ENCODE measurements at regions not wholly inside any gene's neighbourhood (a gene's known extent, or its start where the extent isn't known, plus 50 kb on each side); places are given as distances from the start of the nearest gene placed in this dataset.
"Not testable (repeated sequence)": the region's sequence is repeated elsewhere in the genome, so short reads cannot be mapped to it uniquely, and the experiment has no call there.

DNA sequence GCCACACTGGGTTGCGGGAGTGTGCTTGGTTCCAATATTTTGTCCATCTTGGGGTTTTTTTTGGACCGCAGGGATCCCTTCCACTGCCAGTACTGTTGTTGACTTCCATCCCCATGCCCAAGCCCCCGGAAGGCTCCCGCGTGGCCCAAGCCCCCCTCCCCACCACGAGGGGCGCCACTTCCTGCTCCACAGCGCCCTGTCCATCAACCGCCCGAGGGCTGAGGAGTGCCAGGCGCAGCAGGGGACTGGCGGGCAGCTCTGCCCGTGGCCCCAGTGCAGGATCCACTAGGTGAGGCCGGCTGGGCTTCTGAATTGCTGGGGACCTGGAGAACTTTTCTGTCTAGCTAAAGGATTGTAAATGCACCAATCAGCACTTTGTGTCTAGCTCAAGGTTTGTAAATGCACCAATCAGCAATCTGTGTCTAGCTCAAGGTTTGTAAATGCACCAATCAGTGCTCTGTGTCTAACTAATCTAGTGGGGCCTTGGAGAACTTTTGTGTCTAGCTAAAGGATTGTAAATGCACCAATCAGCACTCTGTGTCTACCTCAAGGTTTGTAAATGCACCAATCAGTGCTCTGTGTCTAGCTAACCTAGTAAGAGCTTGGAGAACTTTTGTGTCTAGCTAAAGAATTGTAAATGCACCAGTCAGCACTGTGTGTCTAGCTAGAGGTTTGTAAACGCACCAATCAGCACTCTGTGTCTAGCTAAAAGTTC lies 281.3 kb upstream of the CHAC2 start:
- not testable (repeated sequence) for H3K14ac ChIP-seq (ENCODE audit: low read length); H3K23ac ChIP-seq (ENCODE audit: low read length); H3K4me1 ChIP-seq (ENCODE audit: control insufficient read depth in 1 of 2, insufficient read depth in 2 of 2, low read length in 2 of 2); DNase-seq; H2BK12ac ChIP-seq (ENCODE audit: low read length); H2BK5ac ChIP-seq (ENCODE audit: low read depth, low read length, poor library complexity); H4K91ac ChIP-seq (ENCODE audit: low read depth, low read length); H3K27me3 ChIP-seq (ENCODE audit: insufficient read depth, low read length); H4K8ac ChIP-seq (ENCODE audit: low read depth, low read length); H3K36me3 ChIP-seq (ENCODE audit: control insufficient read depth in 1 of 2, insufficient read depth in 2 of 2, low read length in 2 of 2); H2BK120ac ChIP-seq (ENCODE audit: insufficient read depth, low read length, poor library complexity); H3K79me2 ChIP-seq (ENCODE audit: control insufficient read depth, insufficient read depth, low read length, poor library complexity); H2AK5ac ChIP-seq (ENCODE audit: low read length); H3K4ac ChIP-seq (ENCODE audit: low read depth, low read length); H3K27ac ChIP-seq (ENCODE audit: low read depth, low read length); H4K12ac ChIP-seq (ENCODE audit: low read depth, low read length); H3K79me1 ChIP-seq (ENCODE audit: low read length); H3K4me2 ChIP-seq (ENCODE audit: low read length); H3K18ac ChIP-seq (ENCODE audit: low read length); H3K9me3 ChIP-seq (ENCODE audit: insufficient read depth, low read depth, low read length); H3K9ac ChIP-seq (ENCODE audit: low read length); H2AFZ ChIP-seq (ENCODE audit: insufficient read depth, low read length, poor library complexity); H3K4me3 ChIP-seq (ENCODE audit: low read depth, low read length)
- no CpG with 5 or more reads among the region's 15 CpGs for WGBS (ENCODE audit: extremely low coverage, insufficient coverage, insufficient read length)

DNA sequence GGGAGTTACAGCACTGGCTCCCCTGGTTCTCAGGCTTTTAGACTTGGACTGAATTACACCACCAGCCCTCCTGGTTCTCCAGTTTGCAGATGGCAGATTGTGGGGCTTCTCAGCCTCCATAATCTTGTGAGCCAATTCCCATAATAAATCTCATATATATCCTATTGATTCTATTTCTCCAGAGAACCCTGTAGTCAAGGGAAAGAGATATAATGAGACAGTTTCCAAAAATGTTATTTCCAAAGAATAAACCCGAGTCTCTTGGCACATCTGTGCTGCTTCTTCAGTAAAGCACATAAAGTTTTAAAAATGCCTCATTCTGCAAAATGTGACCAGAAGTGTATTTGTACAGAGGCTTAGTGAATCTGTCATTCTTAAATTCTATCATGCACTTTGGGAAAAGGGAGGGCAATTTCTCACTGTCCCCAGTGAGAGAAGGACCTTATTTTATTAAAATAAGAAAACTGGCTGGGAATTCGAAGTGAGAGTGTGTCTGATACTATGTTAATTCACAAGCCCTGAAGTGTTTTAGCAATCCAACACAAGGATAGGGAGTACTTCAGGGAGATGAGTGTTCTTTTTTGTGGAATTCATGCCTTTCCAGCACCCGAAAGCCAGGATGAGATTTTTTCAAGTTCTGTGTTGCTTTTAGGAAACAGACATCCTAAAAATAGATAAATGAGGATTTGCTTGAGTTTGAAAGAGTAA lies 282.4 kb upstream of the CHAC2 start:
- H2AFZ ChIP-seq (ENCODE audit: insufficient read depth, low read length, poor library complexity), result no peak overlapping the region
- WGBS (ENCODE audit: extremely low coverage, insufficient coverage, insufficient read length), result no CpG with 5 or more reads among the region's 3 CpGs
- H2BK120ac ChIP-seq (ENCODE audit: insufficient read depth, low read length, poor library complexity), result no peak overlapping the region
- no peak overlapping the region for H3K18ac ChIP-seq (ENCODE audit: low read length)
- no peak overlapping the region for H2AK5ac ChIP-seq (ENCODE audit: low read length)
- H3K9ac ChIP-seq (ENCODE audit: low read length), result no peak overlapping the region
- no peak overlapping the region for H3K4me2 ChIP-seq (ENCODE audit: low read length)
- H3K79me1 ChIP-seq (ENCODE audit: low read length), result no peaks in the 10 kb centered on the region
- no peak overlapping the region for H3K4me3 ChIP-seq (ENCODE audit: low read depth, low read length)
- no peak overlapping the region for H3K23ac ChIP-seq (ENCODE audit: low read length)
- H3K4ac ChIP-seq (ENCODE audit: low read depth, low read length), result no peak overlapping the region
- no peak overlapping the region for H4K12ac ChIP-seq (ENCODE audit: low read depth, low read length)
- no peak overlapping the region for H2BK12ac ChIP-seq (ENCODE audit: low read length)
- no peaks in the 10 kb centered on the region for H3K27me3 ChIP-seq (ENCODE audit: insufficient read depth, low read length)
- no peak overlapping the region for H2BK5ac ChIP-seq (ENCODE audit: low read depth, low read length, poor library complexity)
- no peak overlapping the region for H3K27ac ChIP-seq (ENCODE audit: low read depth, low read length)
- no peak overlapping the region for H4K91ac ChIP-seq (ENCODE audit: low read depth, low read length)
- no peaks in the 10 kb centered on the region for H3K9me3 ChIP-seq (ENCODE audit: insufficient read depth, low read depth, low read length)
- DNase-seq, result no peak
- no peak overlapping the region for H3K14ac ChIP-seq (ENCODE audit: low read length)
- H3K4me1 ChIP-seq (ENCODE audit: control insufficient read depth in 1 of 2, insufficient read depth in 2 of 2, low read length in 2 of 2), result no peaks in the 10 kb centered on the region
- H3K79me2 ChIP-seq (ENCODE audit: control insufficient read depth, insufficient read depth, low read length, poor library complexity), result no peaks in the 10 kb centered on the region
- H3K36me3 ChIP-seq (ENCODE audit: control insufficient read depth in 1 of 2, insufficient read depth in 2 of 2, low read length in 2 of 2), result no peaks in the 10 kb centered on the region
- H4K8ac ChIP-seq (ENCODE audit: low read depth, low read length), result no peak overlapping the region

DNA sequence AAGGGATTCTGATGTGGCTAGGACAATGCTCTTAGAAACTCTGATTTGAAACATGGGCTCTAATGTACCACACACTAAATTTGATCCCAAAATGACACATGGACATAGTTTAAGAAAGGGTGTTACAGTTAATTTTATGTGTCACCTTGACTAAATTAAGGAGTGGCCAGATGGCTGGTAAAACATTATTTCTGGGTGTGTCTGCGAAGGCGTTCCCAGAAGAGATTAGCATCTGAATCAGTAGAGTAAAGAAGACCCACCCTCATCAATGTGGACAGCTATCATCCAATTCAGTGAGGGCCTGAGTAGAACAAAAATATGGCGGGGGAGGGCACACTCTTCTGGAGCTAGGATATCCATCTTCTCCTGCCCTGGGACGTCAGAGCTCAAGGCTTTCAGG lies 283.1 kb upstream of the CHAC2 start:
- H3K14ac ChIP-seq (ENCODE audit: low read length), result no peak overlapping the region
- H3K79me1 ChIP-seq (ENCODE audit: low read length), result no peaks in the 10 kb centered on the region
- H3K4me2 ChIP-seq (ENCODE audit: low read length), result no peak overlapping the region
- no peak for DNase-seq
- no peak overlapping the region for H3K18ac ChIP-seq (ENCODE audit: low read length)
- H4K91ac ChIP-seq (ENCODE audit: low read depth, low read length), result no peak overlapping the region
- H3K23ac ChIP-seq (ENCODE audit: low read length), result no peak overlapping the region
- H2AFZ ChIP-seq (ENCODE audit: insufficient read depth, low read length, poor library complexity), result no peak overlapping the region
- no peaks in the 10 kb centered on the region for H3K9me3 ChIP-seq (ENCODE audit: insufficient read depth, low read depth, low read length)
- no peak overlapping the region for H2AK5ac ChIP-seq (ENCODE audit: low read length)
- no peaks in the 10 kb centered on the region for H3K79me2 ChIP-seq (ENCODE audit: control insufficient read depth, insufficient read depth, low read length, poor library complexity)
- H2BK12ac ChIP-seq (ENCODE audit: low read length), result no peak overlapping the region
- H3K9ac ChIP-seq (ENCODE audit: low read length), result no peak overlapping the region
- no CpG with 5 or more reads among the region's 4 CpGs for WGBS (ENCODE audit: extremely low coverage, insufficient coverage, insufficient read length)
- no peaks in the 10 kb centered on the region for H3K36me3 ChIP-seq (ENCODE audit: control insufficient read depth in 1 of 2, insufficient read depth in 2 of 2, low read length in 2 of 2)
- H2BK120ac ChIP-seq (ENCODE audit: insufficient read depth, low read length, poor library complexity), result no peak overlapping the region
- no peak overlapping the region for H4K8ac ChIP-seq (ENCODE audit: low read depth, low read length)
- H4K12ac ChIP-seq (ENCODE audit: low read depth, low read length), result no peak overlapping the region
- H2BK5ac ChIP-seq (ENCODE audit: low read depth, low read length, poor library complexity), result no peak overlapping the region
- no peaks in the 10 kb centered on the region for H3K27me3 ChIP-seq (ENCODE audit: insufficient read depth, low read length)
- no peak overlapping the region for H3K4ac ChIP-seq (ENCODE audit: low read depth, low read length)
- H3K4me3 ChIP-seq (ENCODE audit: low read depth, low read length), result no peak overlapping the region
- H3K27ac ChIP-seq (ENCODE audit: low read depth, low read length), result no peak overlapping the region
- H3K4me1 ChIP-seq (ENCODE audit: control insufficient read depth in 1 of 2, insufficient read depth in 2 of 2, low read length in 2 of 2), result no peaks in the 10 kb centered on the region

DNA sequence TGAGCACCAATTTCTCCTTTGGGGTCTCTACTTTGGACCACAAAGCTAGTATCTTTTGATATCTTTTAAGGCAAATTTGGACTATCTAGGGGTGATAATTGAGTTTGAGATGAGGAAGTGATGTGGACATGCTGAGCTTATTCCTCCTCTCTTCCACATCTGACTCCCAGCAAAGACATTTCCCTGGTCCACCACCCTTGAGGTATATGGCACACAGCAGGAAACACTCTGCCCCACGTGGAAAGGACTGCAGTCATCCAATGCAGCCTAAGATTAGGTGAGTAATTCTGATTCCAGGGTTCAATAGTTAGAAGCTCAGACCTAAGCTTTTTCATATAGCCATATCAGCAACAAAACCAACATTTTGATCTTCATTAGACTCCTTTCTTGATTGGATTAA lies 290.1 kb upstream of the CHAC2 start:
- no peak overlapping the region for H2BK5ac ChIP-seq (ENCODE audit: low read depth, low read length, poor library complexity)
- H3K4me3 ChIP-seq (ENCODE audit: low read depth, low read length), result no peak overlapping the region
- WGBS (ENCODE audit: extremely low coverage, insufficient coverage, insufficient read length), result no CpG with 5 or more reads among the region's 1 CpG
- H3K4me2 ChIP-seq (ENCODE audit: low read length), result no peak overlapping the region
- H3K27ac ChIP-seq (ENCODE audit: low read depth, low read length), result no peak overlapping the region
- no peaks in the 10 kb centered on the region for H3K27me3 ChIP-seq (ENCODE audit: insufficient read depth, low read length)
- no peaks in the 10 kb centered on the region for H3K4me1 ChIP-seq (ENCODE audit: control insufficient read depth in 1 of 2, insufficient read depth in 2 of 2, low read length in 2 of 2)
- no peak overlapping the region for H3K18ac ChIP-seq (ENCODE audit: low read length)
- H3K9ac ChIP-seq (ENCODE audit: low read length), result no peak overlapping the region
- no peaks in the 10 kb centered on the region for H3K79me1 ChIP-seq (ENCODE audit: low read length)
- no peak overlapping the region for H3K23ac ChIP-seq (ENCODE audit: low read length)
- H3K4ac ChIP-seq (ENCODE audit: low read depth, low read length), result no peak overlapping the region
- H2BK120ac ChIP-seq (ENCODE audit: insufficient read depth, low read length, poor library complexity), result no peak overlapping the region
- DNase-seq, result no peak
- no peak overlapping the region for H3K14ac ChIP-seq (ENCODE audit: low read length)
- no peak overlapping the region for H2AK5ac ChIP-seq (ENCODE audit: low read length)
- no peak overlapping the region for H4K12ac ChIP-seq (ENCODE audit: low read depth, low read length)
- H3K36me3 ChIP-seq (ENCODE audit: control insufficient read depth in 1 of 2, insufficient read depth in 2 of 2, low read length in 2 of 2), result no peaks in the 10 kb centered on the region
- H2BK12ac ChIP-seq (ENCODE audit: low read length), result no peak overlapping the region
- H4K8ac ChIP-seq (ENCODE audit: low read depth, low read length), result no peak overlapping the region
- H4K91ac ChIP-seq (ENCODE audit: low read depth, low read length), result no peak overlapping the region
- no peaks in the 10 kb centered on the region for H3K79me2 ChIP-seq (ENCODE audit: control insufficient read depth, insufficient read depth, low read length, poor library complexity)
- no peak overlapping the region for H2AFZ ChIP-seq (ENCODE audit: insufficient read depth, low read length, poor library complexity)
- no peaks in the 10 kb centered on the region for H3K9me3 ChIP-seq (ENCODE audit: insufficient read depth, low read depth, low read length)

Data from trophoblast cell (in vitro differentiated cells and primary cell).